Ishikawa (cell line): ENCODE measurements at regions not wholly inside any gene's neighbourhood (a gene's known extent, or its start where the extent isn't known, plus 50 kb on each side); places are given as distances from the start of the nearest gene placed in this dataset.

Experiments
- MAX ChIP-seq: IDR thresholded peaks from 2 replicates; pipeline ENCODE4 v1.6.1; 2012
- RAD21 ChIP-seq: IDR thresholded peaks from 2 replicates; pipeline ENCODE4 v1.6.1; 2012; ENCODE audit warnings: low read depth
- TAF1 ChIP-seq: IDR thresholded peaks from 2 replicates; pipeline ENCODE4 v1.6.1; 2012; ENCODE audit warnings: low read depth, mild to moderate bottlenecking
- TCF12 ChIP-seq: IDR thresholded peaks from 2 replicates; pipeline ENCODE4 v1.6.1; 2012; ENCODE audit warnings: low read depth
- YY1 ChIP-seq: IDR thresholded peaks from 2 replicates; pipeline ENCODE4 v1.6.1; 2012; ENCODE audit warnings: low read depth
- TF ChIP-seq, protein P1 (sequence below): IDR thresholded peaks from 2 replicates; pipeline ENCODE4 v1.6.1; 2012

GRCh38 chrX:3461397-3462165, 115.1 kb upstream of the MXRA5 start:
- TF ChIP-seq RAD21 (no peak), MAX (no peak), TAF1 (no peak), YY1 (no peak), TCF12 (no peak)
- TF ChIP-seq, protein P1, sequence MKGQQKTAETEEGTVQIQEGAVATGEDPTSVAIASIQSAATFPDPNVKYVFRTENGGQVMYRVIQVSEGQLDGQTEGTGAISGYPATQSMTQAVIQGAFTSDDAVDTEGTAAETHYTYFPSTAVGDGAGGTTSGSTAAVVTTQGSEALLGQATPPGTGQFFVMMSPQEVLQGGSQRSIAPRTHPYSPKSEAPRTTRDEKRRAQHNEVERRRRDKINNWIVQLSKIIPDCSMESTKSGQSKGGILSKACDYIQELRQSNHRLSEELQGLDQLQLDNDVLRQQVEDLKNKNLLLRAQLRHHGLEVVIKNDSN = no peak
